NCI-H82 treated with DMSO at 0.1 percent for 48 hours (cell line): ENCODE measurements at regions not wholly inside any gene's neighbourhood (a gene's known extent, or its start where the extent isn't known, plus 50 kb on each side); places are given as distances from the start of the nearest gene placed in this dataset.

Source experiments
- DNase-seq: peaks from one replicate; lab custom pipeline; 2025; ENCODE audit not compliant: unreplicated experiment; lab: John Stamatoyannopoulos, UW

DNA sequence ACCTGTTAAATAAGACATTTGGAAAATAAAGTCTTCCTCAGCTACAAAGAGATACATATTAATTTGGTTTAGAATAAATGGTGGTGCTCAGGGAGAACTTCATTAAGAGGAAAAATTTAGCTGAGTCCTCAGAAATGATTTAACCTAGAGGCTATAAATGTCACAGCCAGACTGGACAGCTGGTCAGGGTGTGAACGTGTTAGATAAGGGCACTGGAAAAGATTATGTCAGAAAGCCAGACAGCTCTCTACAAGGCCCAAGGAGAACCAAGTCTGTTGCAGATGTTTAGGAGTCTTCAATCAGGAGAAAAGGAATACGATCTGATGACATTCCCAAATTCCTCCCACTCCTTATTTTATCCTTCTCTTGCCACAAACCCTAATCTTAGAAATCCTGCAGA, 265.2 kb downstream of the MAT2B start:
- DNase-seq, result peak; percentile 2

- DNase-seq, result no peak
These were observed 266.8 kb downstream of the MAT2B start for GRCh38 chr5:163772241-163772640.

DNA sequence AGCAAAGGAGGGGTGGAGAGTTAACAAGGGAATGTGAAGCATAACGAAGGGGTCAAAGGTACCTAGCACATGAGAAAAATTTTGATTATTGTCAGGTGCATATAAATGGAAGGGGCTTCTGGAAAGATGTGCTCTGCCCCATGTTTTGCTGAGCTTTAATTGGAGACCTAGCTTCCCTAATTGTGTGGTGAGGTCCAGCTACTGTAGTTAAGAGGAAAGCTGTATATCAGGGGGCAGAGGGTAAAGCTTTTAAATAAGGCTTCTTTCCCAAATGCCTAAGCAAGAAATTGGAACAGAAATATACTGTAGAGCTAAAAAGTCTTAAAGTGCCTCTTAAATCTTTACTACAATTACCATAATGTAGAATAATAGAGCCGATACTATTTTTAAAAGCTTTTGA, 267.2 kb downstream of the MAT2B start:
- DNase-seq, result no peak

GRCh38 chr5:163773226-163773625, 267.8 kb downstream of the MAT2B start:
- no peak for DNase-seq

DNA sequence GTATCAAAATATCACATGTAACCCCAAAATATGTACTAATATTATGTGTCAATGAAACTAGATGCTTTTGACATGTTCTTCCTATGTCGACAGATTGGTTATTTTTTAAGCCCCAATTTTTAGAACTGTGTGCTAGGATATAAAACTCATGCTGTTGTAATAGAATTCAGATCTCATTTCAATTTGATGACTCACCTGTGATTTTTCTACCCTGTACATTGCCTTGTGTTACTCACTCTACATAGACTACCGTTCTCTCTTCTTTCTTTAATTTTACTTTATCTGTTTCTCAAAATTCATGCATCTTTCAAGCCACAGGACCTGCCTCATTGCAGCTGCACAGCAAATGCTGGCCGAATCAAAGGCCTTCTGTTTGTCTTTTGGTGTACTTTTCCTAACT, 284.5 kb downstream of the MAT2B start:
- no peak for DNase-seq

DNA sequence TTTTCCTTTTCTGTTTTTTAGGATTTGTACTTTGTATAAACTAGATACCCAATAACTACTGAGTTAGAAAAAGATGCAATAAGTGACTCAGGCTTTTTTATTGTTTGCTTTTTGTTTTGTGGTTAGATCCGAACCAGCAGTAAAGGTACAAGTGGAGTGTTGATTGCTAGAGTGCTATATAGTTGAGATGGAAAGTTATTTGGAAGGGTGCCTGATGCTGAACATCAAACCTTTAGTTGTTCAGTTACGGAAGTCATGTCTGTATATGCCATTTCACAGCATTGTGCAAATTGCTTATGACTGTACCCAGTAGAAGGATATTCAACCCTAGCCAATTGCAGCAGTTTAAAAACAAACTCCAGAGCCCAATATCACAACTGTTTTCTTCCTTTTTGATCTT, 285.1 kb downstream of the MAT2B start:
- no peak for DNase-seq

- no peak for DNase-seq
These were observed 289.6 kb downstream of the MAT2B start for GRCh38 chr5:163794993-163795392.

GRCh38 chr5:163807781-163808180, 302.4 kb downstream of the MAT2B start:
- DNase-seq, result no peak

DNA sequence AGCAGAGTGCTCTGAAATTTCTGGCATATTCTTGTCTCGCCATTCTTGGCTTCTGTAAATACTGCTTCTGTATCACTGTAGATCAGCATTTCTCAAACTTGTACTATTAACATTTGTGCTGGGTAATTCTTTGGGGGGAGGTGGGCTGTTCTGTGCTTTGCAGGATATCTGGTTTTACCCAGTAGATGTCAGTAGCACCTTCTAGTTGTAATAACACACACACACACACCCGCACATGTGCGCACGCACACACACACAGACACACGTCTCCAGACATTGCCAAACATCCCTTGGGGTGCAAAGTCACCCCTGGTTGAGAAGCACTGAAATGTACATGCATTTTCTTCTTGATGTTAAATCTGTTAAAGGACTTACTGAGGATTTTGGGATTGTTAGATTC, 304.1 kb downstream of the MAT2B start:
- peak; percentile 29 for DNase-seq

DNA sequence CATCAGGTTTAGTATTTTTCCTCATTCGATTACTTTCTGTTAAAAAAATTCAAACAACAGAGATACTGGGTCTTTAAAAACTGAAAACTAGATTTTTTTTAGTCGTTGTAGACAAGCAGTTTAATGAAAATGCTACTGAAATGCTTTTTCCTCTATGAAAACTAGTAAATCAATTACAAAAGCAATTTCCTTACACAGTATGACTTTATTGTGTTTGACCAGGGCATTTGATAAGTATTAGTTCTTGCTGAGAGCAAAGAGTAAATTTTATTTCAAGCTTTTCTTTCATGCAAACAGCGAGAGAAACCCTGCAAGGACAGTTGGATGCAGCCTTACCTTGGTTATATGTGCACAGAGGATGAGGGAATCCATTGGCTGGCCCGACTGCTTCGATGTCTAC, 308.5 kb downstream of the MAT2B start:
- DNase-seq, result no peak

DNA sequence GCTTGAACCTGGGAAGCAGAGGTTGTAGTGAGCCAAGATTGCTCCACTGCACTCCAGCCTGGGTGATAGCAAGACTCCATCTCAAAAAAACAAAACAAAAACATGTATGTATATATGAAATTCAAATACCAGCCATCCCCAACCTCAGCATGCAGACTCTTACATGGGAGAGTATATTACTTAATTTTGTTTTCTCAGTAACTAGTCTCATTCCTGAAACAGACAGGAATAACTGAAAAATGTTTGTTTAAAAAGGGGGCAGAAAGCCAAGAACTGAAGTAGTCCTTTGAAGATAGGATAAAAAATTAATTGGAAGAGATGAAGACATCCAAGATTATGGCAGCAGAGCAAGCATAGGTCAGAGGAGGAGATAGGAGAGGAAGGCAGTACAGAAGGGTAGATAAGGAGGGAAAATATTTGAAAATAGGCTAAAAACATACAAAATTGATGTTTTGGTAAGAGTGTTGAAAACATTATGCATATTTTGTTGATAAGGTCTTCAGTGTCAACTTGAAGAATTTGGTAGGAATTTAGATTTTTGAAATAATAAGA, 309.9 kb downstream of the MAT2B start:
- no peak for DNase-seq

GRCh38 chr5:163821142-163821541, 315.7 kb downstream of the MAT2B start:
- no peak for DNase-seq

GRCh38 chr5:163822548-163822947, 317.1 kb downstream of the MAT2B start:
- DNase-seq, result no peak

- no peak for DNase-seq
These were observed 320.2 kb downstream of the MAT2B start for GRCh38 chr5:163825661-163826060.

DNA sequence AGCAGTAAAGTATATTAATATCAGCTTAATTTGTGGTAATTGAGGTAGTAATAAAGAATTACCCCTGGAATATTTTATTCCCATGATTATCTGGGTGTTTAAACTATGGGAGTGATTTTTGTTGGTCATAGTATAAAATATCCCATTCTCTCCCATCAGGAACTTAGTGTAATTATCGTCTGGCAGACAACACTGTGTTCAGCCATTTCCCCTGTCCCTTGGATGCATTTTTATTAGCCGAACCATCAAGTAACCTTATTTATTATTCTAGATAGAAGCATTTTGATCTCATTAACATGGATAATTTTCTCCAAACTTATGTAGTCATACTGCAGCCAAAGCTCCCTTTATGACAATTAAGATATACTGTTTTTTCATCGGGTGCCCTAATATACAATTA, 320.8 kb downstream of the MAT2B start:
- DNase-seq, result no peak

DNA sequence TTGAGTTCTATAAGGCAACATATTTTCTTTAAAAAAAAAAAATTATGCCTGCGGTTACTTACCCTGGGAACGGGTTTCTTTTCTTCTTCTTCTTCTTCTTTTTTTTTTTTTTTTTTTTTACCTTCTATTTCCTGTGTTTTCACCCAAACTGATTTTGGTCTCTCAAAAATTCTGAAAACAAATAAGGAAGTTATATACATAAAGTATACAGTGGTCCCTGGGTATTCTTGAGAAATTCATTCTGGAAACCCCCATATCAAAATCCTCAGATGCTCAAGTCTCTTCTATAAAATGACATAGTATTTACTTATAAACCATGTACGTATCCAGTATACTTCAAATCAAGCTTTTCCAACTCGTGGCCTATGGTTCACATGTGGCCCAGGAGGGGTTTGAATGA, 326.7 kb downstream of the MAT2B start:
- DNase-seq, result no peak

DNA sequence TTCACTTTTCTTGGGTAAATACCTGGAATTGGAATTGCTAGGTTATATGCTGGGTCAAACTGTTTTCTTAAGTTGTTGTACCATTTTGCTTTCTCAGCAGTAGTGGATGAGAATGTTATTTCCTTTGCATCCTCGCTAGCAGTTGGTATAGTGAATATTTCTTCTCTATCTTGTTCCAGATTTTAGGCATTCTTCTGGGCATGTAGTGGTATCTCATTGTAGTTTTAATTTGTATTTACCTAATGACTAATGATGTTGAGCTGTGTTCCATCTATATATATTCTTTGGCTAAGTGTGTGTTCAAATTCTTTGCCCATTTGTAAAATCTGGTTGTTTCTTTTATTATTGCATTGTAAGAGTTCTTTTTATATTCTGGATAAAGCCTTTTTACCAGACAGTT, 333.3 kb downstream of the MAT2B start:
- no peak for DNase-seq

- DNase-seq, result no peak
These were observed 341.1 kb downstream of the MAT2B start for GRCh38 chr5:163846512-163846911.

GRCh38 chr5:163855754-163856153, 350.3 kb downstream of the MAT2B start:
- DNase-seq, result no peak

DNA sequence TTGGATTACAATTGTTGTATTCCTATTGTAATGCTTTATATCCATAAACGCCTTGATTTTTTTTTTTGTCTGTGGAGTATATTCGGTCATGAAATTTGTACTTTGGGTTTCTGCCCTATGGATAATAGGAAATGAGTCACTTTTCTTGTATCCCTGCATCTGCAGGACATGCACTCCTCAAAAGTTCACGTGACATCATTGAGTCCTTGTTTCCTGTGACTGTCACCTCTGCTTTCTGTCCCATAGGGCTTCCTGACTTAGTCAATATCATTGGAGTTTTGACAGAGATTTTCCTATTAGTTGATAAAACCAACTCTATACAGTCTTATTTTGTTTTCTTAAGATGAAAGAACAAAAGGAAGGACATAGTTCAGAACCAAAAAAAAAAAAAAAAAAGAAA, 356.3 kb downstream of the MAT2B start:
- no peak for DNase-seq

GRCh38 chr5:163867324-163867723, 361.9 kb downstream of the MAT2B start:
- no peak for DNase-seq

DNA sequence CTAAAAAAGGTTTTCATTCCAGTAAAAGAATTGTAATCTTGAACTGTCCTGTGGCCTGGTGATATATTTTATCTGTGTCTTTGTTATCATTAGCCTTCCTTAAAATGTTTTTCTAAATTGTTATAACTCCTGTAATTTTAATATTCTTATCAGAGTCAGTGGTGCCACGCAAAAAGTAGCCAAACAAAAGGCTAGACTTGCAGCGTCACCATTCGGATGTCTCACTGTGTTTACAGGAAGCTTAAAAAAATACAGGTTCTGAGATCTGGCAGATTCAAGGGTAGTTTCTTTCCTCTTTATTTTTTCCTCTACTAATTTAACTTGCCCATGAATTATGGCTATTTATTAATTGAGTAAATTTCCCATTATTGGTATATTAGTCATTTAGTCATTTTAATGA, 362.3 kb downstream of the MAT2B start:
- DNase-seq, result no peak

- DNase-seq, result no peak
These were observed 364.2 kb downstream of the MAT2B start for GRCh38 chr5:163869581-163869980.

GRCh38 chr5:163870441-163870840, 365.0 kb downstream of the MAT2B start:
- DNase-seq, result no peak
